ENCODE measurements at regions not wholly inside any gene's neighbourhood (a gene's known extent, or its start where the extent isn't known, plus 50 kb on each side); places are given as distances from the start of the nearest gene placed in this dataset.

- TF ChIP-seq CTCF (IDR thresholded peaks at IDR 0.05), result no peak
- TF ChIP-seq POLR2A (IDR thresholded peaks at IDR 0.05), result no peak
Measured at GRCh38 chr6:76134651-76135050, 62.2 kb upstream of the IMPG1 start.

Data from adrenal gland (tissue), 5 donors.